ENCODE measurements at regions not wholly inside any gene's neighbourhood (a gene's known extent, or its start where the extent isn't known, plus 50 kb on each side); places are given as distances from the start of the nearest gene placed in this dataset.

GRCh38 chr7:91720260-91720937 lies 160.1 kb downstream of the MTERF1 start:
- no peak for FAIRE-seq
- H3K9ac ChIP-seq (ENCODE audit: control insufficient read depth, insufficient read depth, low read length): no peak overlapping the region
- POLR2A ChIA-PET: no interaction called here
- H3K27me3 ChIP-seq (replicated peaks in 1 of 2; ENCODE audit: control insufficient read depth in 2 of 2, insufficient read depth in 2 of 2, low read length in 1 of 2): no peaks in the 10 kb centered on the region
- H3K4me3 ChIP-seq: no peak overlapping the region
- H3K36me3 ChIP-seq (ENCODE audit: control insufficient read depth in 2 of 2, insufficient read depth in 2 of 2, low read length in 1 of 2): no peaks in the 10 kb centered on the region
- SMC1A ChIA-PET (ENCODE audit: uncharacterized antibody, unreplicated experiment): no interaction called here
- CTCF ChIA-PET: no interaction called here
- no peak overlapping the region for H3K27ac ChIP-seq (ENCODE audit: control insufficient read depth, insufficient read depth)
- no peak overlapping the region for H3K4me2 ChIP-seq (ENCODE audit: control insufficient read depth, insufficient read depth)
- H3K4me1 ChIP-seq (ENCODE audit: control insufficient read depth, insufficient read depth, low read length): no peaks in the 10 kb centered on the region
- DNase-seq (ENCODE audit: low read depth, low spot score): no peak
- TF ChIP-seq SIN3A (IDR thresholded peaks at IDR 0.05; ENCODE audit: low read depth, low read length) (no peak), TARDBP (IDR thresholded peaks at IDR 0.05; ENCODE audit: borderline replicate concordance) (no peak), MXI1 (IDR thresholded peaks at IDR 0.05; ENCODE audit: low read depth, low read length) (no peak), GATAD2B (conservative IDR thresholded peaks at IDR 0.05; ENCODE audit: low read depth) (no peak), POLR2AphosphoS2 (IDR thresholded peaks at IDR 0.05; ENCODE audit: low read depth, low read length) (no peak), RAD21 (IDR thresholded peaks at IDR 0.05; ENCODE audit: insufficient read depth, low read depth, low read length) (no peak), MAX (IDR thresholded peaks at IDR 0.05; ENCODE audit: low read depth, low read length) (no peak), TBL1XR1 (IDR thresholded peaks at IDR 0.05; ENCODE audit: low read depth, low read length) (no peak), YBX1 (IDR thresholded peaks at IDR 0.05) (no peak), IRF5 (IDR thresholded peaks at IDR 0.05; ENCODE audit: borderline replicate concordance) (no peak), RUNX3 (IDR thresholded peaks at IDR 0.05; ENCODE audit: low read length) (no peak), JUNB (IDR thresholded peaks at IDR 0.05) (no peak), CBX5 (IDR thresholded peaks at IDR 0.05; ENCODE audit: low read depth) (no peak), SREBF1 (IDR thresholded peaks at IDR 0.05; ENCODE audit: low read length) (no peak)
- BruUV-seq (replicated peaks): no TSS peak
- no peaks in the 10 kb centered on the region for H4K20me1 ChIP-seq (ENCODE audit: control insufficient read depth, insufficient read depth)
- in situ Hi-C loops (cut with MboI) (no loop called here), intact Hi-C loops (cut with micrococcal nuclease; ENCODE audit: unreplicated experiment) (no loop called here)
- no peak overlapping the region for H2AFZ ChIP-seq (ENCODE audit: control insufficient read depth, low read depth, low read length)
- no peaks in the 10 kb centered on the region for H3K9me3 ChIP-seq (replicated peaks; ENCODE audit: control insufficient read depth, insufficient read depth, low read length)
- WGBS (ENCODE audit: insufficient coverage, insufficient replicate concordance, low lambda C conversion rate, missing lambda C conversion rate): 0% methylated on average over 3 of the region's 3 CpGs
- no peak for ATAC-seq
- no peaks in the 10 kb centered on the region for H3K79me2 ChIP-seq (ENCODE audit: control insufficient read depth, insufficient read depth, low read length)
- RAD21 ChIA-PET (ENCODE audit: unreplicated experiment): no interaction called here
